SK-N-SH (cell line): ENCODE measurements at regions not wholly inside any gene's neighbourhood (a gene's known extent, or its start where the extent isn't known, plus 50 kb on each side); places are given as distances from the start of the nearest gene placed in this dataset.
"Not testable (repeated sequence)": the region's sequence is repeated elsewhere in the genome, so short reads cannot be mapped to it uniquely, and the experiment has no call there.

ENCODE experiments used
- CTCF ChIA-PET: fragments of 300-600, 350-600 bp; formaldehyde crosslinking; extraction: SDS; loops from one replicate; lab custom pipeline; 2021; lab: Yijun Ruan, JAX
- POLR2A ChIA-PET: fragments of 350-600 bp; sonication (Branson Sonifier 250); formaldehyde crosslinking; extraction: SDS; loops from one replicate; lab custom pipeline; 2020; ENCODE audit warnings: antibody characterized with exemption, inconsistent platforms; lab: Yijun Ruan, JAX
- DNase-seq: peaks from one replicate; pipeline ENCODE4 v3.0.0; 2012
- H2AFZ ChIP-seq: fragments of 200-600 bp; sonication (generic); 2 replicates; pipeline ENCODE4 v1.8.1; 2016; ENCODE audit warnings: antibody characterized with exemption, mild to moderate bottlenecking, low read depth
- H3F3A ChIP-seq: fragments of 200-600 bp; sonication (generic); replicated peaks from 2 replicates; pipeline ENCODE3; 2016; ENCODE audit warnings: antibody characterized with exemption, mild to moderate bottlenecking; ENCODE audit not compliant: insufficient read depth
- H3K27ac ChIP-seq, 2 experiments: fragments of 200-500 bp in 1 of 2; fragments of 200-600 bp in 1 of 2; sonication (Bioruptor generic) in 1 of 2; sonication (generic), shearing (Covaris generic) in 1 of 2; 2 replicates each; pipeline versions ENCODE4 v1.5.1 to v1.6.1; 2014 to 2016; ENCODE audit warnings: low read depth in 2 of 2, inconsistent platforms in 1 of 2, low read length in 1 of 2, mild to moderate bottlenecking in 1 of 2, mixed read lengths in 1 of 2
- H3K27me3 ChIP-seq: fragments of 200-600 bp; sonication (generic), shearing (Covaris generic); 2 replicates; pipeline ENCODE4 v1.6.1; 2016; ENCODE audit warnings: mixed run types; ENCODE audit not compliant: insufficient read depth
- H3K36me3 ChIP-seq, 2 experiments: fragments of 200-500 bp in 1 of 2; fragments of 200-600 bp in 1 of 2; sonication (Bioruptor generic) in 1 of 2; sonication (generic) in 1 of 2; replicated peaks in 1 of 2; 2 replicates each; pipeline versions ENCODE3 to v1.5.1; 2014 to 2016; ENCODE audit warnings: low read length in 1 of 2, mild to moderate bottlenecking in 1 of 2; ENCODE audit not compliant: insufficient read depth in 2 of 2, control insufficient read depth in 1 of 2
- H3K4me1 ChIP-seq, 2 experiments: fragments of 200-500 bp in 1 of 2; fragments of 200-600 bp in 1 of 2; sonication (Bioruptor generic) in 1 of 2; sonication (generic), shearing (Covaris generic) in 1 of 2; 2 replicates each; pipeline versions ENCODE4 v1.5.1 to v1.6.1; 2014 to 2016; ENCODE audit warnings: low read depth in 1 of 2, low read length in 1 of 2, mixed run types in 1 of 2; ENCODE audit not compliant: insufficient read depth in 2 of 2, control insufficient read depth in 1 of 2
- H3K4me2 ChIP-seq: fragments of 200-600 bp; sonication (generic), shearing (Covaris generic); 2 replicates; pipeline ENCODE4 v1.6.1; 2017; ENCODE audit warnings: mixed run types
- H3K4me3 ChIP-seq, 2 experiments: fragments of 200-500 bp in 1 of 2; fragments of 200-600 bp in 1 of 2; sonication (Bioruptor generic) in 1 of 2; sonication (generic), shearing (Covaris generic) in 1 of 2; 2 replicates each; pipeline versions ENCODE4 v1.5.1 to v1.8.1; 2014 to 2016; ENCODE audit warnings: low read depth in 2 of 2, inconsistent platforms in 1 of 2, low read length in 1 of 2, mild to moderate bottlenecking in 1 of 2, mixed read lengths in 1 of 2, moderate library complexity in 1 of 2
- H3K79me2 ChIP-seq: fragments of 200-600 bp; sonication (generic); 2 replicates; pipeline ENCODE4 v1.8.1; 2017; ENCODE audit warnings: mild to moderate bottlenecking; ENCODE audit not compliant: insufficient read depth
- H3K9ac ChIP-seq: fragments of 200-600 bp; sonication (generic); 2 replicates; pipeline ENCODE4 v1.6.1; 2017; ENCODE audit warnings: mixed run types
- H3K9me2 ChIP-seq: fragments of 200-600 bp; sonication (generic); 2 replicates; pipeline ENCODE4 v1.6.1; 2017; ENCODE audit warnings: mixed run types
- H3K9me3 ChIP-seq: fragments of 200-600 bp; sonication (generic); 2 replicates; pipeline ENCODE4 v1.6.1; 2017; ENCODE audit warnings: mixed run types, mild to moderate bottlenecking, moderate library complexity
- H4K20me1 ChIP-seq: fragments of 200-600 bp; sonication (generic); 2 replicates; pipeline ENCODE4 v1.6.1; 2017; ENCODE audit warnings: mild to moderate bottlenecking, mixed run types; ENCODE audit not compliant: insufficient read depth
- CHD2 ChIP-seq: fragments of 150-350 bp; IDR thresholded peaks from 2 replicates; pipeline ENCODE4 v1.6.1; 2018; ENCODE audit warnings: low read length; ENCODE audit not compliant: partially characterized antibody
- CTCF ChIP-seq: fragments of 200-600 bp; sonication (generic); IDR thresholded peaks from 2 replicates; pipeline ENCODE4 v1.6.1; 2017; ENCODE audit warnings: antibody characterized with exemption, mild to moderate bottlenecking, moderate library complexity
- GATA2 ChIP-seq: sonication (generic); formaldehyde crosslinking; IDR thresholded peaks from 2 replicates; pipeline ENCODE4 v1.5.0; 2020; ENCODE audit warnings: mild to moderate bottlenecking, missing genetic modification reagents
- JUND ChIP-seq: IDR thresholded peaks from 2 replicates; pipeline ENCODE4 v1.4.0; 2012
- MEF2A ChIP-seq: IDR thresholded peaks from 2 replicates; pipeline ENCODE4 v1.4.0; 2012; ENCODE audit warnings: low read depth, borderline replicate concordance
- POLR2AphosphoS5 ChIP-seq: IDR thresholded peaks from 2 replicates; pipeline ENCODE4 v1.6.1; 2012; ENCODE audit warnings: low read depth, low read length
- RAD21 ChIP-seq: IDR thresholded peaks from 2 replicates; pipeline ENCODE4 v1.6.1; 2012; ENCODE audit warnings: mild to moderate bottlenecking, low read length
- REST ChIP-seq: IDR thresholded peaks from 2 replicates; pipeline ENCODE4 v1.6.1; 2012; ENCODE audit warnings: mild to moderate bottlenecking, low read depth, low read length, moderate library complexity
- RFX5 ChIP-seq: IDR thresholded peaks from 2 replicates; pipeline ENCODE4 v1.6.1; 2012; ENCODE audit warnings: mild to moderate bottlenecking, improper control_type of control experiment, low read length
- RXRA ChIP-seq: IDR thresholded peaks from 2 replicates; pipeline ENCODE4 v1.4.0; 2012; ENCODE audit warnings: low read depth, mild to moderate bottlenecking, borderline replicate concordance
- SMC3 ChIP-seq: IDR thresholded peaks from 2 replicates; pipeline ENCODE4 v1.6.1; 2012; ENCODE audit warnings: low read depth, low read length, improper control_type of control experiment
- USF1 ChIP-seq: IDR thresholded peaks from 2 replicates; pipeline ENCODE4 v1.4.0; 2012; ENCODE audit warnings: low read depth, borderline replicate concordance
- WGBS: methylation state at CpG from one replicate; pipeline ENCODE4 v1.1.6; 2017; ENCODE audit warnings: low lambda C conversion rate; 5-methylcytosine and 5-hydroxymethylcytosine counted together

GRCh38 chr2:196520605-196521004 is 118.9 kb upstream of the CCDC150 start:
- H3K9ac ChIP-seq, result no peak overlapping the region
- H4K20me1 ChIP-seq, result no peaks in the 10 kb centered on the region
- WGBS, result 89% methylated on average over 4 of the region's 4 CpGs
- no peak overlapping the region for H2AFZ ChIP-seq
- no peaks in the 10 kb centered on the region for H3K9me3 ChIP-seq
- no peaks in the 10 kb centered on the region for H3K9me2 ChIP-seq
- H3K4me1 ChIP-seq, result peaks cover 0 to 5% of the 10 kb centered on the region in 2 experiments; a peak in 2 of 4 replicates
- no peaks in the 10 kb centered on the region for H3F3A ChIP-seq
- no peak overlapping the region for H3K27ac ChIP-seq
- TF ChIP-seq USF1 (no peak), GATA2 (no peak), POLR2AphosphoS5 (no peak)
- no peaks in the 10 kb centered on the region for H3K79me2 ChIP-seq
- ChIA-PET CTCF (interaction anchor here (0.7 kb wide), 1 partner anchor 13 kb away, joined by 3 read pairs; no protein-coding TSS in a partner anchor), POLR2A (no interaction called here)
- no peaks in the 10 kb centered on the region for H3K36me3 ChIP-seq
- no peak overlapping the region for H3K4me2 ChIP-seq
- H3K4me3 ChIP-seq, result no peak overlapping the region
- no peaks in the 10 kb centered on the region for H3K27me3 ChIP-seq
- no peak for DNase-seq

GRCh38 chr2:196526981-196527725 is 112.4 kb upstream of the CCDC150 start:
- CTCF ChIA-PET, H3K27me3 ChIP-seq, H2AFZ ChIP-seq, H3K36me3 ChIP-seq, H3K9me3 ChIP-seq, H3F3A ChIP-seq, H4K20me1 ChIP-seq, H3K79me2 ChIP-seq, POLR2A ChIA-PET, H3K4me1 ChIP-seq, H3K4me2 ChIP-seq, DNase-seq, H3K27ac ChIP-seq, H3K9ac ChIP-seq, H3K9me2 ChIP-seq, H3K4me3 ChIP-seq: not testable (repeated sequence)
- 79% methylated on average over 17 of the region's 28 CpGs for WGBS

- H3K36me3 ChIP-seq, result no peaks in the 10 kb centered on the region
- H3K27me3 ChIP-seq, result no peaks in the 10 kb centered on the region
- H3K4me2 ChIP-seq, result no peak overlapping the region
- no peak overlapping the region for H3K9ac ChIP-seq
- H3K27ac ChIP-seq, result no peak overlapping the region
- H3K4me3 ChIP-seq, result no peak overlapping the region
- H4K20me1 ChIP-seq, result no peaks in the 10 kb centered on the region
- 79% methylated on average over 1 of the region's 1 CpG for WGBS
- H3F3A ChIP-seq, result no peaks in the 10 kb centered on the region
- H3K4me1 ChIP-seq, result no peaks in the 10 kb centered on the region; a peak in 1 of 4 replicates
- no peaks in the 10 kb centered on the region; the same call in 1 of the 2 replicates for H3K79me2 ChIP-seq
- H3K9me2 ChIP-seq, result no peaks in the 10 kb centered on the region
- no peaks in the 10 kb centered on the region for H3K9me3 ChIP-seq
- ChIA-PET CTCF (no interaction called here), POLR2A (no interaction called here)
- H2AFZ ChIP-seq, result no peak overlapping the region
- no peak for DNase-seq
- TF ChIP-seq RXRA (no peak), GATA2 (no peak), MEF2A (no peak), USF1 (no peak), JUND (no peak), CTCF (no peak), SMC3 (no peak), REST (no peak), CHD2 (no peak), POLR2AphosphoS5 (no peak), RFX5 (no peak), RAD21 (no peak)
Observed at GRCh38 chr2:196528486-196529223, 110.9 kb upstream of the CCDC150 start.
